WTC11 (cell line): ENCODE measurements at regions not wholly inside any gene's neighbourhood (a gene's known extent, or its start where the extent isn't known, plus 50 kb on each side); places are given as distances from the start of the nearest gene placed in this dataset.

Source experiments
- AFF4 ChIP-seq: sonication (generic); formaldehyde crosslinking; IDR thresholded peaks from 2 replicates; pipeline ENCODE4 v1.8.1; 2023; ENCODE audit warnings: mild to moderate bottlenecking, missing genetic modification reagents, borderline replicate concordance
- CTCF ChIP-seq: fragments of 200-600 bp; IDR thresholded peaks from 2 replicates; pipeline ENCODE4 v1.8.0; 2022; ENCODE audit warnings: antibody characterized with exemption
- FOXJ3 ChIP-seq: sonication (generic); formaldehyde crosslinking; IDR thresholded peaks from 2 replicates; pipeline ENCODE4 v1.9.0; 2021; ENCODE audit warnings: missing genetic modification reagents, mild to moderate bottlenecking, borderline replicate concordance
- NFATC4 ChIP-seq: fragments of 250-450 bp; sonication (Bioruptor Pico); IDR thresholded peaks from 2 replicates; pipeline ENCODE4 v1.9.0; 2021; ENCODE audit warnings: mild to moderate bottlenecking
- SP1 ChIP-seq: sonication (generic); formaldehyde crosslinking; conservative IDR thresholded peaks from 2 replicates; pipeline ENCODE4 v1.8.1; 2022; ENCODE audit warnings: missing genetic modification reagents
- STAT6 ChIP-seq: sonication (generic); formaldehyde crosslinking; conservative IDR thresholded peaks from 2 replicates; pipeline ENCODE4 v1.8.1; 2023; ENCODE audit warnings: mild to moderate bottlenecking, low read depth, missing genetic modification reagents, moderate library complexity

GRCh38 chr12:107634530-107634929 is 51.1 kb upstream of the PWP1 start:
- TF ChIP-seq CTCF (no peak), FOXJ3 (no peak), STAT6 (CRISPR knock-in tag) (no peak), NFATC4 (CRISPR knock-in tag) (no peak), AFF4 (no peak), SP1 (CRISPR knock-in tag) (no peak)
